ENCODE measurements at regions not wholly inside any gene's neighbourhood (a gene's known extent, or its start where the extent isn't known, plus 50 kb on each side); places are given as distances from the start of the nearest gene placed in this dataset.

DNA sequence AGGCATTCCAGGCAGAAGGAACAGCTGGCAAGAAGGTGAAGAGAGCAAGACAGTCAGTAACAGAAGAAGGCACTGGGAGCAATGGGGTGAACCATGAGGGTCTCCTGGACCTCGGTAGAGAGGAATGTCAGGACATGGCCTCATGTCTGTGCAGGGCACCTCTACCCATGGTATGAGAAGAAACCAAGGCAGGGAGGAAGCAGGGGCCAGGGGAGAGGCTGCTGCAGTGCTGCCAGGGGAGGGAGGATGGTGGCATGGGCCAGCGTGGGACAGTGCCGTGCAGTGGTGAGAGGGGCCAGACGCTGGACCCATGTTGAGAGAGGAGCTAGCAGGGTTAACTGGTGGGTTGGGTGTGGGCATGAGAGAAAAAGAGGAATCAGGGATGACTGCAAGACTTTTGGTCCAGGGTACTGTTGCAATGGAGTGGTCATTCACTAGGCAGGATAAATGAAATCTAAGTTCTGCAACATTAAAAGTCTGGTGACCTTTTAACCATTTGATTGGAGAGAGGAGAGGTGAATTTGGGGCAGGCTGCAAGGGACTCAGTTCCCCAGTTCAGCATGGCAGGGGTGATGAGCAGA lies 577.6 kb downstream of the MATN1 start:
- TF ChIP-seq, protein P1, sequence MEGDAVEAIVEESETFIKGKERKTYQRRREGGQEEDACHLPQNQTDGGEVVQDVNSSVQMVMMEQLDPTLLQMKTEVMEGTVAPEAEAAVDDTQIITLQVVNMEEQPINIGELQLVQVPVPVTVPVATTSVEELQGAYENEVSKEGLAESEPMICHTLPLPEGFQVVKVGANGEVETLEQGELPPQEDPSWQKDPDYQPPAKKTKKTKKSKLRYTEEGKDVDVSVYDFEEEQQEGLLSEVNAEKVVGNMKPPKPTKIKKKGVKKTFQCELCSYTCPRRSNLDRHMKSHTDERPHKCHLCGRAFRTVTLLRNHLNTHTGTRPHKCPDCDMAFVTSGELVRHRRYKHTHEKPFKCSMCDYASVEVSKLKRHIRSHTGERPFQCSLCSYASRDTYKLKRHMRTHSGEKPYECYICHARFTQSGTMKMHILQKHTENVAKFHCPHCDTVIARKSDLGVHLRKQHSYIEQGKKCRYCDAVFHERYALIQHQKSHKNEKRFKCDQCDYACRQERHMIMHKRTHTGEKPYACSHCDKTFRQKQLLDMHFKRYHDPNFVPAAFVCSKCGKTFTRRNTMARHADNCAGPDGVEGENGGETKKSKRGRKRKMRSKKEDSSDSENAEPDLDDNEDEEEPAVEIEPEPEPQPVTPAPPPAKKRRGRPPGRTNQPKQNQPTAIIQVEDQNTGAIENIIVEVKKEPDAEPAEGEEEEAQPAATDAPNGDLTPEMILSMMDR (IDR thresholded peaks at IDR 0.05) = no peak
- TF ChIP-seq EP300 (IDR thresholded peaks at IDR 0.05) = no peak

All from upper lobe of left lung (tissue), 4 donors.